SW480 (cell line): ENCODE measurements at regions not wholly inside any gene's neighbourhood (a gene's known extent, or its start where the extent isn't known, plus 50 kb on each side); places are given as distances from the start of the nearest gene placed in this dataset.
"Not testable (repeated sequence)": the region's sequence is repeated elsewhere in the genome, so short reads cannot be mapped to it uniquely, and the experiment has no call there.

Source experiments
- DNase-seq: peaks from one replicate; pipeline ENCODE4 v3.0.0-alpha.2; 2016; ENCODE audit warnings: low spot score

GRCh38 chr3:36077320-36077719, 303.0 kb upstream of the STAC start:
- DNase-seq: no peak

DNA sequence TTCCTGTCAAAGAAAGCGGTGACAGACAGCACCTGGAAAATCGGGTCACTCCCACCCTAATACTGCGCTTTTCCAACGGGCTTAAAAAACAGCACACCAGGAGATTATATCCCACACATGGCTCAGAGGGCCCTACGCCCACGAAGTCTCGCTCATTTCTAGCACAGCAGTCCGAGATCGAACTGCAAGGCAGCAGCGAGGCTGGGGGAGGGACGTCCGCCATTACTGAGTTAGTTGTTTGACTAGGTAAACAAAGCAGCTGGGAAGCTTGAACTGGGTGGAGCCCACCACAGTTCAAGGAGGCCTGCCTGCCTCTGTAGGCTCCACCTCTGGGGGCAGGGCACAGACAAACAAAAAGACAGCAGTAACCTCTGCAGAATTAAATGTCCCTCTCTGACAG, 297.3 kb upstream of the STAC start:
- not testable (repeated sequence) for DNase-seq

DNA sequence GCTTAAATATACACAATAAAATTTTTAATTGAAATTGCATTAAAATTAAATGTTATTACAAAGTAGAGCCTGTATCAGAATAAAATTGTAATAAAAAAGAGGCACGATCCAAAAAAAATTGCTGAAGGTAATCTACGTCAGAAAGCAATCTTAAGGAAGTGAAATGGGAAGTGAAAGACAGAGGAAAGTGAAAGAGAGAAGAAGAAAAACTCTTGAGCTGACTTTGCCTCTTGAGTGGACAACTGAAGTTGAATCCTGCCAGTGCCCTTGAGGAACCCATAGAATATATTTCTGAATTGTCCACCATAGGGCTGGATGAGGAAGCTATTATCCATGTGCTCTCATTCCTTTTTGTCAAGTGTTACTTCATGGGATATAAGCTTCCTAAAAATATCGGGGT, 285.1 kb upstream of the STAC start:
- no peak for DNase-seq

- DNase-seq: no peak
Observed at GRCh38 chr3:36097209-36097608, 283.1 kb upstream of the STAC start.

GRCh38 chr3:36114353-36114752, 266.0 kb upstream of the STAC start:
- DNase-seq: no peak

DNA sequence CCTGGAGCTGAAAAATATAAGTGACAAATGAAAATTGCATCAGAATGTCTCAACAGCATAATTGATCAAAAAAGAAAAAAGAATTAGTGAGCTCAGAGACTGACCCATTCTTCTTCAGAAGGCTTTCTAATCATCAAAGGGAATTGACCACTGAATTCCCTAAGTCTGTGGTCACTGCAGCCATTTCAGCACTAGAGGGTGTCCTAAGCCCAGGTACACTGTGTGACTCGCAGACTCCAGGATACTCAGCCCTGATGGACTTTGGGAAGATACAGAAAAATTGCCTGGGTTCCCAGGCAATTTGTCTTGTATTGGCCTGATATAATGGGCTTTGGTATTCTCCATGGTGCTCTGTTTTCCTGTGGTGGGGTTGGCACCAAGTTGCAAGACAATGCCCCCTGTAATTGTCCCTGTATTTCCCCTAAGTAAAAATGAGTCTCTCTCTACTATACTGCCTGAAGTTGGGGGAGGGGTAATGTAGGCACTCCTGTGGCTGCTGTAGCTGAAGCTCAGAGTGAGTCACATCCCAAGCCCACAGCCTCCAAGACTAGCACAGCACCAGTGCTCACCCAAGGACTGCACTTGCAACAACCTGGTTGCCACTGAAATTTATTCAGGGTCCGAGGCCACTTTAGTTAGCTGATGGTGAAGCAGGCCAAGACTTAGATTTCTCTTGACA, 256.0 kb upstream of the STAC start:
- peak; percentile 30 for DNase-seq

- DNase-seq: no peak
Observed at GRCh38 chr3:36132214-36132613, 248.1 kb upstream of the STAC start.

DNA sequence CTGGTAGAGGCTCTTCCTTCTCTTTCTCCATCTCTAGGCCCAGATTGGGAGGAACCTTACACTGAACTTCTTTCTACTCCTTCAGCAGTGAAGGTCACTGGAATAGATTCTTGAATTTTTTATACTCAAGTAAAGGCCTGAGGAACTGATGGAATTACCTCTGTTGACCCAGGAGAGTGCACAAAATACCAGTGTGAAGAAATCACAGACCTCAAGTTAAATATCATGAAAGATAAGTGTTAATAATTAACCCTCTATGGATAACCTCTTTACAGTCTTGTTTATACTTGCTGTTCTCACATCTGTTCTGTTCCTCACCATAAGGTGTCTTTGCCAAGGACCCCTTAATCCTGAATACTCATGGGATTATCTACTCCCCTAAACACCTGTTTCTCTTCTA, 244.4 kb upstream of the STAC start:
- no peak for DNase-seq

GRCh38 chr3:36142746-36143145, 237.6 kb upstream of the STAC start:
- no peak for DNase-seq

GRCh38 chr3:36146404-36146803, 233.9 kb upstream of the STAC start:
- DNase-seq: no peak

GRCh38 chr3:36147934-36148558, 232.3 kb upstream of the STAC start:
- no peak for DNase-seq

DNA sequence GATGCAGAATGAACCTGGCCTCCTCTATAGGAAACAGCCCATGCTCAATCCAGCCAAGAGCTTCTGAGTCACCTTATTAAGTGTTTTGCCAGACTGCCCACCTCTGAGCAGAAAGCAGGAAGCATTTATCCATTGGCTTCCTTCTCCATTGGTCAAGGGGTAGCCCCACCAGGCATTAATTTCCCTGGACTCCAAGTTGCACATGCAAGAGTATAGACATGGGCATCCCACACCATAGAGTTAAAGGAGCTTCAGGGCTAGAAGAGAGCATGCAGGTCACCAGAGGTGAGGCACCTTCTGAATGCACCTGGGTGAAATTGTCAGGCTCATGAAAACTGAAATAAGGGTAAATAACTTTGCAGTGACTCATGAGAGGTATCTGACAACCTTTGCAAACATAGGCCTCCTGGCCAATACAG, 230.8 kb upstream of the STAC start:
- DNase-seq: no peak

DNA sequence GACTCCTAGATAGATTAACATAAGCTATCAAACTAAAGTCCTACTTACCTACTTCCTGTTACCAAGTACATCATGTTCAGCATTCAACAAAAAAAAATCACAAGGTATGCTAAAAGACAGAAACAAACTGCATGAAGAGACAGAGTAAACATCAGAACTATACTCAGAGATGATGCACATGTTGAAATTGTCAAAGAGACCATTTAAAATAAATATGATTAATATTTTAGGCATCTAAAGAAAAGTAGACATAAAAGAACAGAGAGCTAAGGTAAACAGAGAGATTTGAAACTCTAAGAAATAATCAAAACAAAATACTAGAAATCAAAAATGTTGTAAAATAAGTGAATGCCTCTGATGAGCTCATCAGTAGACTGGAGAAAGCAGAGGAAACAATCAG, 224.8 kb upstream of the STAC start:
- DNase-seq: no peak

DNA sequence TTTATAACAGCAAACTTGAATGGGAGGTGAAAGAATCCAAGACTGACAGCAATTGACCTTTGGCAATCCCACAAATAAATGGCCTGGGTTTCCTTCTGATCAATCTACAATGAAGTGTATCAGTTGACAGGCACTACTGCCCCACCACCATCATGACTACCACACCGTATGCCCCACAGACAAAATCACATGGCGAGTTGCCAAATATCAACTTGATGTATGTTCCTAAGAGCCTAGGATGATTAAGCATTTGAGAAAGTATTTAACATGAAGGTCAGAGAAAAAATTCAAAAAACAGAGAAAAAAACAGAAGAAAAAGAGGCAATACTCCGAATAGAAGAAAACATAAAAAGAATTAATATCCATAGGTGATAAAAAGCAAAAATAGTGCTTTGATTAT, 215.9 kb upstream of the STAC start:
- DNase-seq: no peak

- DNase-seq: no peak
Observed at GRCh38 chr3:36165509-36166290, 214.6 kb upstream of the STAC start.

GRCh38 chr3:36166477-36166876, 213.8 kb upstream of the STAC start:
- no peak for DNase-seq

GRCh38 chr3:36172699-36173098, 207.6 kb upstream of the STAC start:
- no peak for DNase-seq

- no peak for DNase-seq
Observed at GRCh38 chr3:36175113-36175812, 205.0 kb upstream of the STAC start.

- no peak for DNase-seq
Observed at GRCh38 chr3:36175916-36176461, 204.3 kb upstream of the STAC start.

GRCh38 chr3:36178018-36178417, 202.3 kb upstream of the STAC start:
- no peak for DNase-seq

- DNase-seq: no peak
Observed at GRCh38 chr3:36182024-36182423, 198.3 kb upstream of the STAC start.

DNA sequence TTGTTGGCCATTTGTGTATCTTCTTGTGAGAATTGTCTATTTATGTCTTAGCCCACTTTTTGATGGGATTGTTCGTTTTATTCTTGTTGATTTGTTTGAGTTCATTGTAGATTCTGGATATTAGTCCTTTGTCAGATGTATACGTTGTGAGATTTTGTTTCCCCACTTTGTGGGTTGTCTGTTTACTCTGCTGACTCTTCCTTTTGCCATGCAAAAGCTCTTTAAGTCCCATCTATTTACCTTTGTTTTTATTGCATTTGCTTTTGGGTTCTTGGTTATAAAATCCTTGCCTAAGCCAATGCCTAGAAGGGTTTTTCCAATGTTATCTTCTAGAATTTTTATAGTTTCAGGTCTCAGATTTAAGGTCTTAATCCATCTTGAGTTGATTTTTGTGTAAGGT, 193.1 kb upstream of the STAC start:
- not testable (repeated sequence) for DNase-seq
